GM11168 (cell line): ENCODE measurements at regions not wholly inside any gene's neighbourhood (a gene's known extent, or its start where the extent isn't known, plus 50 kb on each side); places are given as distances from the start of the nearest gene placed in this dataset.

Source experiments
- in situ Hi-C: fragments of 300-500 bp; cut with MboI; formaldehyde crosslinking; loops from one replicate; pipeline ENCODE4 v1.12.0; 2022; ENCODE audit warnings: low sequenced_read_pairs; ENCODE audit not compliant: unreplicated experiment

DNA sequence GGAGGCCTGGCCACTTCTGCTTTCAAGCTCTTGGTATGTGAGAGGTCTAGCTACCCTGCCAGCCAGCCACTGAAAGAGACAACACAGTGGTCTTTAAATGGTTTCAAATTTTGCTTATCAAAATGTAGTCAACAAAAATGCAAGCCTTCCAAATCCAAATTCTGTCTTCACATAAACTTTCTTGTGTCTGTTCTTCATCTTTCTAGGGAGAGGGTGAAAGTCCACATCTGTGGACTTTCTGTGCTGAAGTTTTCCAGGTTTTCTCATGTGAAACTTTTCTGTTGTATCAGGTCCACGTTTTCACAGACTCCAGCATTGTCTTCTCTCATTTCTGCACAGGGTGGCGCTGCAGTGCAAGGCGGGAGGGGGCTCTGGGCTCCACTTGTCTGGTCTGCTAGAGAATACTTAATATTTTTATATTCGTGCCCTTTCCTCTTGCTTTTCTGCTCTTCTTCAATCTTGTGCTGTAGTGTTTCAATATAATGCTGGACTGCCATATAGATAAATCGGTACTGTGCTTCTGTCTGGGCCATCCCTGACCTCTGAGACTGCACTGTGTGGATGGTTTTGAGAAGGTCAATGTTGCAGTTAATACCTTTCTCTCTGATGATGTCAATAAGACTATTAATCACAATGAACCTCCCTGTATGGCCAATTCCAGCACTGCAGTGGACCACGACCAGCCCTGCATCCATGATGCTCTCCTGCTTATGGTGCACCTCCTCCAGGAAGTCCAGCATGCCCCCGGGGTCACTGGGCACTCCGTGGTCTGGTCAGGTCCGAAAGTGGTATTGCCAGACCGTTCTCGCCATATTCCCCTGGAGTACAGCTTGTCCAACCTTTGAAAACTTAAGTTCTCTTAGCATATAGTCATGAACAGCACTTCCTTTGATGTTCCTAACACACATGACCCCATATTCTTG, 161.6 kb upstream of the TNFAIP3 start:
- in situ Hi-C loops = loop anchor here (5.0 kb wide), 1 partner anchor 162 kb away; the partner anchor contains the start of gene TNFAIP3

DNA sequence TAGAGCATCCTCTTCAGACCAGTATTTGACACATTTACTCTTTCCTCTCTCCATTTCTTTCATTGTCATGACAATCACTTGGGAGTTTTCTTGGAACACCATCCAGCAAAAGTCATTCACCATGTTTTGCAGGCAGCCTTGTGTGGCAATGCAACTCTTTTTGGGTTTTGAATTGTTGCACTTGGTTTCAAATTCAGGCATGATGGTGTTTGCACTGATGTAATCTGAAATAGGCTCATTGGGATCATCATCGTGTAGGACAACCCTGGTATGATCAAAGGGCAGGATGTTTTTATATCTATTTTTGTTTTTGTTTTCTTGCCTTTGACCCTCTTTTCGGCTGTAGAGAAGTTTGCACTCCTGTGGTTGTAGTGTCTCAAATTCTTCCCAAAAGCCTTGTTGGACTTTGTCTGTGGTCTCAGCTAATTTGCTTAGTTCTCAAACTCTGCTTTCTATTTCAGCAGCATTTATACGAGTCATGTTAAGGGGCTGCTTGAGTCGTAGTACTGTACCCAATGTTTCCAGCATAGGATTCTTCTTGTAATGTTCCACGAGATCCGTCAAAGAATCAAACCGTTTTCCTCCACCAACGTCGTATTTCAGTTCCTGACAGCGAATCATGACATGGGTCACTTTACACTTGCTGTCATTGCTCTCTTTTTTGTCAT, 160.8 kb upstream of the TNFAIP3 start:
- in situ Hi-C loops = loop anchor here (5.0 kb wide), 1 partner anchor 161 kb away; the partner anchor contains the start of gene TNFAIP3

DNA sequence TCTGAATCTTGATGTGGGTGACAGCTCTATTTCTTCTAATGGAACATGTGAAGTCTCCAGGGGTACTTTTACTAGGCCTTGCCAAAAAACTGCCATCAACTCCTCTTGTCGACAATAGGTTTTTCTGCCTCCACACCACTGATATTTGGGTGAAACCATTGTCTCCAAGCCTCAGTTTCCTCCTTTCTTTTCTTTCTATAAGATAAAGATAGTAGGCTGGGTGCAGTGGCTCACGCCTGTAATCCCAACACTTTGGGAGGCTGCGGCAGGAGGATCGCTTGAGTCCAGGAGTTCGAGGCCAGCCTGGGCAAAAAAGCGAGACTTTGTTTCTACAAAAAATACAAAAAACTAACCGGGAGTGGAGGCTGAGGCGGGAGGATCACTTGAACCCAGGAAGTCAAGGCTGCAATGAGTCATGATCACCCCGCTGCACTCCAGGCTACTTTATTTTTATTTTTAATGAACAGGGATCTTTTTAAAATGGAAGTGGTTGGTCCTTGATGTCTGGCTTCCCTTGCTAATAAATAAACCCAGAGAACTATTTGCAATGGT, 159.9 kb upstream of the TNFAIP3 start:
- in situ Hi-C loops = loop anchor here (5.0 kb wide), 1 partner anchor 160 kb away; the partner anchor contains the start of gene TNFAIP3

DNA sequence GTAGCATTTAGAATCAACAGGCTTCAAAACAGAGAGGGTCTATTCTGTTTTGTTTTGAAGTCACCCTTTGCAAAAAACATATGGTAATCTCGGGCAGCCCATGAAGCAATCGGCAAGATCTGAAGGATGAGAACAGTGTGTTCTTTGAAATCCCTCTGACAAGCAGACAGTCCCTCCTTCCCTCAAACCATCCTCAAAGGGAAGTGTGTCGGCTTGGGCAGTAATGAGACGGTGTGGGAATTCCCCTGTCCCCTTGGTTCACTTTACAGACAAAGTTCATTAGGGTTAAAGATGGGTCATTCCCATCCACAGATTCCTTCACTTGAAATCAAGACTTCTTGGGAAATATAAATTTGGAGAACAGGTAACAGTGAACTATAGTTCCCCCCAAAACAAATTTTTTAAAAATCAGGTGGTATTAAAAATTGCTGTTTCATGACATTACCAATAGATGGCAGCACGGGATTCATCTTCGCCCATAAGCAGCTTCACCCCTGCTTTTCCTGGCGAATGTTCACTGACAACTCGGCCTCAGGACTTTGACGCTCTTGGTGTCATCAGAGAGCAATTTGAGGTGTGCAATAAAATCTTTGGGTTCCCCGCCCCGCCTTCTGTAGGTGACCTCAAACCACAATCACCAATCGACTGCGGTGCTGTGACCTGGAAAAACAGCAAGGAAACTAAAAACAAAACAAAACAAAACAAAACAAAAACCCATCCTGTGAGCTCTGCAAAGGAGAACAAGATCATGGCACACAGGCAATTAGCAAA, 159.3 kb upstream of the TNFAIP3 start:
- in situ Hi-C loops = loop anchor here (5.0 kb wide), 1 partner anchor 160 kb away; the partner anchor contains the start of gene TNFAIP3

DNA sequence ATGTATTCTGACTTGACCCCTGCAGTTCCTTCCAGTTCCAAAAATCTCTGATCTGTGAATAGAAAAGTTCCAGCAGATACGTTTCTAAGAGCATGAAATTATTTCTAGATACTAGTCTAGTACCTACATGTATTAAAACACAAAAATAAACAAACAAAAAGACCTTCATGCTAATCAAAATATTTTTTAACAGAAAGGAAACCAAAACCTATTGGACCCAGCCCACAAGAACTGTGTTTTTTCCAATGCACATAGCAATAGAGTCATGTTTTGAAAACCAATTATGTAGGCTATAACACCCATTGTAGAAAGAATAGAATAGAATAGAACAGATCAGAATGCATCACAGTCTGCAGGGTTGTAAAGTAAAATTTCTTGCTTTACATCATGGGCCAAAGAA, 158.6 kb upstream of the TNFAIP3 start:
- in situ Hi-C loops = loop anchor here (5.0 kb wide), 1 partner anchor 159 kb away; the partner anchor contains the start of gene TNFAIP3

DNA sequence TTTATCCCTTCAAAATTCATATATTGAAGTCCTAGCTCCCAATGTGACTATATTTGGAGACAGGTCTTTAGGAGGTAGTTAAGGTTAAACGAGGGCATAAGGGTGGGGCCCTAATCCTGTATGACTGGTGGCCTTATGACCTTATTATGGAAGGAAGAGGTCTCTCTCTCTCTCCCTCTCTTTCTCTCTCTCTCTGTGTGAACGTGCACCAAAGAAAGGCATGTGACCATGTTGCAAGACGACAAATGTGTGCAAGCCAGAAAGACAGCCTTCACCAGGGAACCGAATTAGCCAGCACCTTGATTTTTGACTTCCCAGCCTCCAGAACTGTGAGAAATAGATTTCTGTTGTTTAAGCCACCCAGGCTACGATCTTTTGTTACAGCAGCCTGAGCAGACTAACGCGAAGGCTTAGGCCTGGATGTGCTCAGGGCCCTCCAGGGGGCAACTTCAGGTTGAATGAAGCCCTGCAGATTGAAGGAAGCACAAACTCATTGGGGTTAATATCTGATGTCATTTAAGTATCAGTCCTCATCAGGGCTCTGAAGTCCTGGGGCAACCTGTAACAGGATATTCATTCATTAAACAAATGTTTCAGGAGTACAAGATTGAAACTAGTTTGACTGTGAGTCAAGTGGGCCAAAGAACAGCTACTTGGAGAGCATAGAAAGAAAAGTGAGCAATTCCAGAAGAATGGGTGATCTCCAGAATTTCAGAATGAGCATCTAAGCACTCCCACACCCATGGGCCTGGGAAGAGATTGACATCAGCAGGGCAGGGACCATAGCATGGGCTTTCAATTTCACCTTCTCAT, 157.4 kb upstream of the TNFAIP3 start:
- in situ Hi-C loops = loop anchor here (5.0 kb wide), 1 partner anchor 158 kb away; the partner anchor contains the start of gene TNFAIP3

DNA sequence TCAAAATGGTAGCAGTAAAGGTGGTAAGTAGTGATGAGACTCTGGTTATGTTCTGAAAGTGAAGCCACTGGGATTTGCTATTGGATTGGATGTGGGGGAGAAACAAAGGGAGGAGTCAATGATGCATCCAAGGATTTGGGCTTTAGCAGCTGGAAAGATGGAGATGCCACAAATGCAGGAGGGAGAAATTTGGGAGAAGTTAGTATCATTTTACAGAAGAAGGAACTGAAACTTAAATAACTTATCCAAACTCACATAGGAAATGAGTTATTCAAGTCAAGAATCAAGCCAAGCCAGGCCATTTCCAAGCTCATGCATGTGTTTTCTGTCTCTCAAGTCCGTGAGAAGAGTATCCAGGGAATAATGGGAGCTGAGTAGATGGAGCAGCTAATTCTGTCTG, 155.1 kb upstream of the TNFAIP3 start:
- in situ Hi-C loops = no loop called here

DNA sequence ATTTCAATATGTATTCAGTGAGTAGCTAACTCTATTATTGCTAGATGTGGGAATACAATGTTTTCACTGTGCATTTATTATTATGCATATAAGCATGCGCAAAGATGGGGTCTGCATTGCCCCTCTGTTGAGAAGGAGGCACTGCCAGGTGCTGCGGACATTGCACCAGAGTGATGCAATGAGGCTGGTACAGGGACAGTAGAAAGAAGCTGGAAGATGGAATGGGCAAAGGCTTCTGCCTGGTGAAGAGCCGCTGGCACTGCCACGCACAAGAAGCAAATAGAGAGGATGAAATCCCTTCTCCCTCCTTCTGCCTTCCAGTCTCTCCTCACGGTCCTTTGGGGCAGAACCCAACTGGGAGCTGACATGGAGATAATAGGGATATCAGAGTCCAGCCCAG, 154.5 kb upstream of the TNFAIP3 start:
- in situ Hi-C loops = no loop called here

DNA sequence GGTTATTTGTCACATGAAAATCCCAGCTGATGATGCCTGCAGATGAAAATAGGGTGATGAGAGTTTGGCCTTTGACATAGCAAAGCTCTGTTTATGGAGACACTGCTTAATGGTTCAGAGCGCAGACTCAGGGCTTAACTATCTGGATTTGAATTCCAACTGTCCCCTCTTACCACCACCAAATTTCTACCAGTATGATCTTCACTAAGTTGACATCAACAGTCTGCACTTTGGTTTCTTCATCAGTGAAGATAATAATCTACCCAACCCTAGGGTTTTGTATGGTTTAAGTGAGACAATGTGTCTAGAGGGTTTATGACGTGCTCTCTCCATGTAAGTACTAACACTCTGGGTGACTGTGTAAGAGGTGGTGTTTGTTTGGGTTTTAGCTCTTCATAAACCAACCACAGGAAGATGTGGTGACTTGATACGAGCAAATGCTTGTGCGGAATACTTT, 151.4 kb upstream of the TNFAIP3 start:
- in situ Hi-C loops = loop anchor here (5.0 kb wide), 1 partner anchor 72 kb away; no protein-coding TSS in a partner anchor

DNA sequence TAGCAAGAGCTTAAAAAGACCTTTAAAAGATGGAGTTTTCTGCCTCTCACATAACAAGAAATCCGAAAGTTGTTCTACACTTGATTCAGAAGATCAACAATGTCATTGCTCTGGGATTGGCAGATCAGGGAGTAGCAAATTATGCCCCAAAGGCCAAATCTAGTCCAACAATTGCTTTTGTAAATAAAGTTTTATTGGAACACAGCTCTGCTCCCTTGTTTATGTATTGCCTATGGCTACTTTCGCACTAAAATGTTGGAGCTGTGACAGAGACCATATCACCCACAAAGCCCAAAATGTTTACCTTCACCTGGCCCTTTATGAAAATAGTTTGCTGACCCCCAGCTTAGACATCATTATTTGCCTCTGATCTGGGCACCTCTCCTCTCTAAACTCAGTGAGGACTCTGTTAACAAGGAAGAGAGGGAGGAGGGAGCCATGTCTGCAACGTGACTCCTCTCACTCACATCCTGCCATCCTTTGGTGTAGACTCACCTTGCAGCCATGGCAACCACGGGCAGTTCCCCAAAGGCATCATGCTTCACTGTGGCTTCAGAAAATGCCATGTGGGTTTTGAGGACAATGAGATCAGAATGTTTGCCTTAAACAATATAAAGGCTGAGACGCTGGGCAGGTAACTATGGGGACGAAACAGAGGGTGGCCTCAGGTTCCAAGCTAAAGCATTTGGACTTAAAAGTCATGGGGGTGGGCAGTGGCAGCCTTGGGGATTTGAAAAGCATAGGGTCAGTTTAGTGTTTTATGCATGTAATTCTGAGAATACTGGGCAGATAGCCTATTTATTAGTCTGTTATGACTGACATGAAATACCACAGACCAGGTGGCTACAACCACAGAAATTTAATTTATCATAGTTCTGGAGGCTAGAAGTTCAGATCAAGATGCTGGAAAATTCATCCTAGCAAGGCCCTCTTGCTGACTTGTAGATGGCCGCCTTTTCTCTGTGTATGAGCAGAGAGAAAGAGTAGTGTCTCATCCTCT, 149.7 kb upstream of the TNFAIP3 start:
- in situ Hi-C loops = loop anchor here (5.0 kb wide), 1 partner anchor 70 kb away; no protein-coding TSS in a partner anchor

DNA sequence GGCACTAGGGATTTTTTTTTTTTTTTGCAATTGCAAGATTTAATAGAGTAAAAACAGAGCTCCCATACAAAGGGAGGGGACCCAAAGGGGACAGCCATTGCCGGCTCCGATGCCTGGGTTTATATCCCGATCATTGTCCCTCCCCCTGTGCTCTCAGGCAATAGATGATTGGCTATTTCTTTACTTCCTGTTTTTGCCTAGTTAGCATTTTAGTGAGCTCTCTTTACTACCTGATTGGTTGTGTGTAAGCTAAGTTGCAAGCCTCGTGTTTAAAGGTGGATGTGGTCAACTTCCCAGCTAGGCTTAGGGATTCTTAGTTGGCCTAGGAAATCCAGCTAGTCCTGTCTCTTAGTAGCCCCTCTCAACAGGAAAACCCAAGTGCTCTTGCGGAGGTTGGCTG, 148.2 kb upstream of the TNFAIP3 start:
- in situ Hi-C loops = loop anchor here (5.0 kb wide), 1 partner anchor 68 kb away; no protein-coding TSS in a partner anchor

DNA sequence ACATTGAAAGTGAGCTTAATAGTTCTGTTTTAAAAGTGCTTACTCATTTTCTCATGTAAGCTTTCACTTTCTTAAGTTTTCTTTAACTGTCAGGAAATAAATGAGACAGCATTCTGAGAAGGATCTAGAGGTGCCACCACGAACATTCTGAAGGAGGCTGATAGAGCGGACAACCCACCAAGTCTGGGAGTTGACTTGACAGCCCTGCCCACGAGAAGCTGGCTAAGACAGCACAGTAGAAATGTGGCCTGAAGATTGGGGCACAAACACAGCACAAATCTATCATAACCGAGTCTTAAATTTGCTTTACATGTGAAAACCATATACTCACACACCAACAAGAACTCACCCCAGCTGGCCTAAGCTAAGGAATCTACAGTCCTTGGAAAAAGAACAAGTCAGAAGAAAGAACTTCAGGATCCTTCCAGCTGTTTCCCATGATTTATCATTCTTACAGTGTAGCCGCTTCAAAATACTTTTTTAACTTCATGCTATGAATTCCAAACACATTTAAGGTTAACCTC, 144.2 kb upstream of the TNFAIP3 start:
- in situ Hi-C loops = no loop called here

DNA sequence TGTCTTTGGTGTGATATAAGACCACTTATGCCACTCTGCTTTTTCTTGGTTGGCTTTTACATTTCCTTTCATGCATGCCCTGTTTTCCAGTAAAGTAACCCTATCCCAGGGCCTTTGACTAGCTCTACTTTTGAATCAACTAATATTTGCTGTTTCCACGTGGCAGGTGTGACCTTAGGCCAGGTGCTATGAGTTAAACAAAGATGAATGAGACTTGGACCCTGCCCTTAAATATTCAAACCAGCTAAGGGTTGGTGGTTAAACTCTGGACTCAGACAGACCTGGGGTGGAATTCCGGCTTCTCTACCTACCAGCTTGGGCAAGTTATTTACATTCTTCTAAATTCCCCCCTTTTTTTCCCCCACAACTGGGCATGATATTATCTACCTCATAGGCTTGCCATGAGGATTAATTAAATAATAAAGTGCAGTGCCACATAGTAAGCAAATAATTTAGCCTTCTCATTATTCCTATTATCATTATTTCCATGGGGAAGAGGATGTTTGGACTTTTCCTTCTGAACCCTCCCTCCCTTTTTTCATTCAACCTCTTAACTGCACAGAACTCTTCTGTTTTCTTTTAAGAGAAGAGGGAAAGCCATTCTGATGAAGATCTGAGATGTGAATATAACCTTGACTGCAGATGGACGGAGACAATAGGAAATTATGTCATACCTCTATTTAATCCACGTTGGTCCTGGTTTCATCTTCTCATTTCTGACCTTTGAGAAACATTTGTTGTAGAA, 143.6 kb upstream of the TNFAIP3 start:
- in situ Hi-C loops = no loop called here

DNA sequence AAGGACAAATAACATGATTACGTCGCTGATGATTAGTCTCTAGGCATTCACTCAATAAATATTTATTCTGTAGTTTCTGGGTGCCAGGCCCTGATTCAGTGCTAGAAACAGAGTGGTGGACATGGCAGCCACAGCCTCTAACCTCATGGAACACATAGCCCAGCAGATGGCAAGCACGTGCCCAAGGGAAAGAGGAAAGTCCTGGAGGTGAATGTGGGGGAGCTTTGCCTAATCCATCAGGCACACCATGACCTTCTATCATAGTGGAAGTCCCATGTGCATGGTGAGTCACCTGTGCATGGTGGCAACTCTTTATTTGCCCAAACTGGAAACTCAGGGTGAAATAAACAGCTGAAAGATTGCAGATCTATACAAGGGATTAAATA, 143.0 kb upstream of the TNFAIP3 start:
- in situ Hi-C loops = no loop called here

DNA sequence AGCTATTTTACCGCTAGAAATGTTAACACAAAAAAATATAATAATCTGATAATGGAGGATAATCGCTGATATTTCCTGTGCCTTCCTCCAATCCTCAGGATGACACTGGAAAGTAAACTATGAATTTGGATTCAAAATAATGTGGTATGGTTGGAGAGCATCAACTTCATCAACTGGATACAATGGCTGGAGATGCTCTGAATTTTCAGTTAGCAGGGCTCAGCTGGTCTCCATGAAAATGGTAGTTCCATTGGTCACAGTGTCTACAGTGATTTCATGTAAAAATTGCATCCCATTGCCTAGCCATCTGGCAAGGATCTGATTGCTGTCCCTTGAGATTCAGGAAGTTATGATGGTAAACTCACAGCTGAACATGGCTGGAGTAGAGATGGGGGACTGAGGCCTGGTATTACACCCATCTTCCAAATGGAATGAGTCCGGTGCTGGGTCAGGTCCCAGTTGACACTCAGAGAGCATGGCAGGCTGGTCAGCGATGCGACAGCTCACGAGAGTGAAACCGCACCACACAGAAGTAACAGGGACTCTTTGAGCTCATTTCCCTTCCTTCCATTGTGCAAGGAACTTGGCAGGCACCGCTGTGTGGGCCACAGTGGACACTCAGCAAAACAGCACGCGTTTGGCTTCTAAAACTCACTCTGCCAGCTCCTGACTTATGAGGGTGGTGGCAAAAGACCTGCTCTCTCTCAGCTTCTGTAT, 142.4 kb upstream of the TNFAIP3 start:
- in situ Hi-C loops = no loop called here

DNA sequence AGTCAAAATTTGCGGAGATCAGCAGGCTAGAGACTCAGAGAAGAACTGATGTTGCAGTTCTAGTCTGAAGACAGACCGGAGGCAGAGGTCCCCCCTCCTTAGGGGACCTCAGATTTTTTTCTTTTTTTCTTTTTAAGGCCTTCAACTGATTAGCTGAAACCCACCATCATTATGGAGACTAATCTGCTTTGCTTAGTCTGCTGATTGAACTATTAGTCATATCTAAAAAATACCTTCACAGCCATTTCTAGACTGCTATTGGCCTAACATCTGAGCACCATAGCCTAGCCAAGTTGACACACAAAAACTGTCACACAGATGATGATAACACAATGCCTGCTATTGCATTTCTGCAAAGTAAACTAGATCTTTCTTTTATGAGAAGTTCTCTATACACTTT, 141.1 kb upstream of the TNFAIP3 start:
- in situ Hi-C loops = no loop called here
